OCI-LY7 (cell line): ENCODE measurements at regions not wholly inside any gene's neighbourhood (a gene's known extent, or its start where the extent isn't known, plus 50 kb on each side); places are given as distances from the start of the nearest gene placed in this dataset.

Source experiments
- BruUV-seq: library from RNA; stranded (reverse); fragments of 400-500 nt; replicated peaks from 2 replicates; lab custom pipeline; 2021; lab: Mats Ljungman, UMichigan
- CTCF ChIA-PET: fragments of 300-600 bp; sonication (Branson Sonifier 250); formaldehyde crosslinking; loops from one replicate; lab custom pipeline; 2022; ENCODE audit warnings: antibody characterized with exemption; ENCODE audit not compliant: unreplicated experiment; lab: Charles Lee
- POLR2A ChIA-PET: fragments of 300-600 bp; sonication (Branson Sonifier 250); formaldehyde crosslinking; loops from one replicate; lab custom pipeline; 2022; ENCODE audit warnings: antibody characterized with exemption; lab: Charles Lee
- DNase-seq: peaks from one replicate; pipeline ENCODE4 v3.0.0-alpha.2; 2015; ENCODE audit warnings: low spot score
- H2AFZ ChIP-seq: fragments of 200-600 bp; sonication (generic), shearing (Covaris generic); 2 replicates; pipeline ENCODE4 v1.6.1; 2014; ENCODE audit warnings: mild to moderate bottlenecking, antibody characterized with exemption, low read length, moderate library complexity
- H3K27ac ChIP-seq: fragments of 200-600 bp; sonication (generic); 2 replicates; pipeline ENCODE4 v1.5.1; 2014; ENCODE audit warnings: mixed run types, low read depth, mild to moderate bottlenecking, moderate library complexity, low read length, inconsistent platforms; ENCODE audit not compliant: poor library complexity, severe bottlenecking
- H3K36me3 ChIP-seq: fragments of 200-600 bp; sonication (generic); 2 replicates; pipeline ENCODE4 v1.6.1; 2014; ENCODE audit warnings: mild to moderate bottlenecking, antibody characterized with exemption, low read length, moderate library complexity, mixed read lengths; ENCODE audit not compliant: insufficient read depth
- H3K4me1 ChIP-seq: fragments of 200-600 bp; sonication (generic); 2 replicates; pipeline ENCODE4 v1.5.1; 2014; ENCODE audit warnings: mild to moderate bottlenecking, low read length; ENCODE audit not compliant: insufficient read depth, poor library complexity, severe bottlenecking
- H3K4me2 ChIP-seq: fragments of 200-600 bp; sonication (generic); 2 replicates; pipeline ENCODE4 v1.6.1; 2014; ENCODE audit warnings: mild to moderate bottlenecking, low read length
- H3K4me3 ChIP-seq: fragments of 200-600 bp; sonication (generic); 2 replicates; pipeline ENCODE4 v1.5.1; 2014; ENCODE audit warnings: mild to moderate bottlenecking, low read depth, low read length; ENCODE audit not compliant: poor library complexity, severe bottlenecking
- H3K79me2 ChIP-seq: fragments of 200-600 bp; sonication (generic); 2 replicates; pipeline ENCODE4 v1.6.1; 2016; ENCODE audit warnings: low read depth, mild to moderate bottlenecking, low read length, moderate library complexity, mixed read lengths; ENCODE audit not compliant: insufficient read depth
- H3K9me2 ChIP-seq: fragments of 200-600 bp; sonication (generic); 2 replicates; pipeline ENCODE4 v1.6.1; 2016; ENCODE audit warnings: mild to moderate bottlenecking, low read length, mixed read lengths; ENCODE audit not compliant: insufficient read depth
- H3K9me3 ChIP-seq: fragments of 200-600 bp; sonication (generic); 2 replicates; pipeline ENCODE4 v1.6.1; 2014; ENCODE audit warnings: mild to moderate bottlenecking, mixed run types, low read length, mixed read lengths
- H4K20me1 ChIP-seq: fragments of 200-600 bp; sonication (generic); 2 replicates; pipeline ENCODE4 v1.6.1; 2014; ENCODE audit warnings: mild to moderate bottlenecking, antibody characterized with exemption, low read length, moderate library complexity, mixed read lengths; ENCODE audit not compliant: insufficient read depth
- EZH2phosphoT487 ChIP-seq: fragments of 200-600 bp; sonication (generic); IDR thresholded peaks from 2 replicates; pipeline ENCODE4 v1.6.1; 2018; ENCODE audit warnings: low read depth, borderline replicate concordance, mild to moderate bottlenecking, mixed run types, antibody characterized with exemption, low read length, moderate library complexity, mixed read lengths
- intact Hi-C: fragments of 100-400 bp; cut with micrococcal nuclease; formaldehyde crosslinking; loops from one replicate; pipeline ENCODE4 v1.10.0; 2022; ENCODE audit not compliant: unreplicated experiment
- TF ChIP-seq, protein P1 (sequence below): fragments of 200-600 bp; sonication (generic); conservative IDR thresholded peaks from 2 replicates; pipeline ENCODE4 v1.5.1; 2014; ENCODE audit warnings: mild to moderate bottlenecking, antibody characterized with exemption, low read length, moderate library complexity, mixed read lengths

DNA sequence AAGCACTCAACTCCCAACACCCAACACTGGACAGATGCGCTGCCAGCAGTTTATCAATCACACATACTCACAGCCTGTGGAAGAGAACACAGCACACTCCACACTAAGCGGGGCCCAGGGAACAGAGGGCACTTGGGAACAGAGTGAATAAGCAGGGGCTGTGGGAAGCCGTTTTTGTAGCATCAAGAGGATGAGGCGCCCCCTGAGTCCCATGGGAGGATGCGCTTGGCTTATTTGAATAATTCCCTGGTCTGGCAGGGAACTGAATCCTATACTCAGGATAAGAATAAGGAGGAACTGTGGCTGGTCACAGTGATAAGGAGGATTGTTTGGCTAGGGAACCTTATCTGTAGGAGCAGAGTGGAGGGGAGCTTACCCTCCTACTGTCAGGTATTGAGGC lies 96.1 kb upstream of the DNAH5 start:
- ChIA-PET CTCF (no interaction called here), POLR2A (no interaction called here)
- Histone ChIP-seq H3K9me2 (no peaks in the 10 kb centered on the region), H3K4me3 (no peak overlapping the region), H3K9me3 (no peaks in the 10 kb centered on the region), H3K4me2 (no peak overlapping the region), H3K36me3 (no peaks in the 10 kb centered on the region), H2AFZ (no peak overlapping the region), H3K79me2 (no peaks in the 10 kb centered on the region), H4K20me1 (no peaks in the 10 kb centered on the region), H3K27ac (no peak overlapping the region), H3K4me1 (no peaks in the 10 kb centered on the region)
- intact Hi-C loops = no loop called here
- no TSS peak for BruUV-seq
- TF ChIP-seq, protein P1, sequence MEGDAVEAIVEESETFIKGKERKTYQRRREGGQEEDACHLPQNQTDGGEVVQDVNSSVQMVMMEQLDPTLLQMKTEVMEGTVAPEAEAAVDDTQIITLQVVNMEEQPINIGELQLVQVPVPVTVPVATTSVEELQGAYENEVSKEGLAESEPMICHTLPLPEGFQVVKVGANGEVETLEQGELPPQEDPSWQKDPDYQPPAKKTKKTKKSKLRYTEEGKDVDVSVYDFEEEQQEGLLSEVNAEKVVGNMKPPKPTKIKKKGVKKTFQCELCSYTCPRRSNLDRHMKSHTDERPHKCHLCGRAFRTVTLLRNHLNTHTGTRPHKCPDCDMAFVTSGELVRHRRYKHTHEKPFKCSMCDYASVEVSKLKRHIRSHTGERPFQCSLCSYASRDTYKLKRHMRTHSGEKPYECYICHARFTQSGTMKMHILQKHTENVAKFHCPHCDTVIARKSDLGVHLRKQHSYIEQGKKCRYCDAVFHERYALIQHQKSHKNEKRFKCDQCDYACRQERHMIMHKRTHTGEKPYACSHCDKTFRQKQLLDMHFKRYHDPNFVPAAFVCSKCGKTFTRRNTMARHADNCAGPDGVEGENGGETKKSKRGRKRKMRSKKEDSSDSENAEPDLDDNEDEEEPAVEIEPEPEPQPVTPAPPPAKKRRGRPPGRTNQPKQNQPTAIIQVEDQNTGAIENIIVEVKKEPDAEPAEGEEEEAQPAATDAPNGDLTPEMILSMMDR = no peak
- TF ChIP-seq EZH2phosphoT487 = no peak
- DNase-seq = no peak

DNA sequence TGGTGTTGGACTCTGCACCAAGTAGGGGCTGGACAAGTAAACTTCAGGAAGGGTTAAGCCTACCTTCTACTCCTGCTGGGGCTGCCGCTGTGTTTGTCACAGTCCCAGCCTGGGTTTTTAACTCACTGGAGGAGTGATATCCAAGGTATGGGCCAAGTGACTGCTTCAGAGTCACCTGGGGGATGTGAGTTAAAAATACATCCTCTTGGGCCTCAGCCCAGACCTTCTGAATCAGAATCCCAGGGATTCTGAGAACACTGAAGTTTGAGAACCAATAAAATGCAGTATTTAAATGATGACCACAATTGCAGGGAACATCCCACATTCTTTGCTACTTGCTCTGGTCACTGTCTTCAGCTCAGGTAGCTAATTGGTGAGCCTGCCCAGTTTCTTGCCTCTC lies 95.1 kb upstream of the DNAH5 start:
- CTCF ChIA-PET = no interaction called here
- no peak for TF ChIP-seq EZH2phosphoT487
- Histone ChIP-seq H3K4me1 (no peaks in the 10 kb centered on the region), H3K9me3 (no peaks in the 10 kb centered on the region), H3K79me2 (no peaks in the 10 kb centered on the region), H3K36me3 (no peaks in the 10 kb centered on the region), H3K9me2 (no peaks in the 10 kb centered on the region), H3K4me3 (no peak overlapping the region), H3K27ac (no peak overlapping the region), H2AFZ (no peak overlapping the region), H3K4me2 (no peak overlapping the region), H4K20me1 (no peaks in the 10 kb centered on the region)
- intact Hi-C loops = no loop called here
- POLR2A ChIA-PET = no interaction called here
- no TSS peak for BruUV-seq
- no peak for DNase-seq

DNA sequence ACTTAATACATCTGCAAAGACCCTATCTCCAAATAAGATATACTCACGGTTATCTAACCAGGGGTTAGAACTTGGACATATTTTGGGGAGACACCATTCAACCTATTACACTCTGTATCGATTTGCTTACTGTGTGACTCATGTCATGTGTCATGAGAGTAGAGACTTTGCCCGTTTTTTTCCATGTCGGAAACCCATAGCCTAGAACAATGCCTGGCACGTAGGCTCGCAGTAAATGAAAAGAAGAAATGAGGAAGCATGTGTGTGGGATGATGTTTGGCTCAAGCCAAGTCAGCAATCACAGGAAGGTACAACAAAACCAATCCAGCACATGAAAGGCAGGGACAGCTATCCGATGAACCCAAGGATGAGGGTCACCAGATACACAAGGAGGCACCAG lies 94.6 kb upstream of the DNAH5 start:
- Histone ChIP-seq H3K9me2 (no peaks in the 10 kb centered on the region), H3K27ac (no peak overlapping the region), H3K4me2 (no peak overlapping the region), H3K9me3 (no peaks in the 10 kb centered on the region), H3K79me2 (no peaks in the 10 kb centered on the region), H2AFZ (no peak overlapping the region), H3K36me3 (no peaks in the 10 kb centered on the region), H3K4me3 (no peak overlapping the region), H4K20me1 (no peaks in the 10 kb centered on the region), H3K4me1 (no peaks in the 10 kb centered on the region)
- no peak for TF ChIP-seq EZH2phosphoT487
- TF ChIP-seq, protein P1 = no peak
- BruUV-seq = no TSS peak
- ChIA-PET CTCF (no interaction called here), POLR2A (no interaction called here)
- DNase-seq = no peak
- intact Hi-C loops = no loop called here
